Stimulated activated CD4-positive, alpha-beta T cell treated with anti-CD3 and anti-CD28 coated beads, TNF-alpha, amount 100 ng/mL, for 1 hour (primary cell): ENCODE measurements at regions not wholly inside any gene's neighbourhood (a gene's known extent, or its start where the extent isn't known, plus 50 kb on each side); places are given as distances from the start of the nearest gene placed in this dataset.

Experiments
- DNase-seq, 3 donors: peaks; one replicate each; pipeline ENCODE4 v3.0.0-alpha.2; 2020; ENCODE audit warnings: low read depth in 3 of 3, low spot score in 1 of 3

GRCh38 chr15:39488516-39488915 lies 92.4 kb upstream of the THBS1 start:
- no peak for DNase-seq

GRCh38 chr15:39488961-39489360 lies 91.9 kb upstream of the THBS1 start:
- DNase-seq: no peak

GRCh38 chr15:39491115-39491885 lies 89.6 kb upstream of the THBS1 start:
- DNase-seq: no peak

GRCh38 chr15:39491886-39492490 lies 88.9 kb upstream of the THBS1 start:
- DNase-seq: no peak

DNA sequence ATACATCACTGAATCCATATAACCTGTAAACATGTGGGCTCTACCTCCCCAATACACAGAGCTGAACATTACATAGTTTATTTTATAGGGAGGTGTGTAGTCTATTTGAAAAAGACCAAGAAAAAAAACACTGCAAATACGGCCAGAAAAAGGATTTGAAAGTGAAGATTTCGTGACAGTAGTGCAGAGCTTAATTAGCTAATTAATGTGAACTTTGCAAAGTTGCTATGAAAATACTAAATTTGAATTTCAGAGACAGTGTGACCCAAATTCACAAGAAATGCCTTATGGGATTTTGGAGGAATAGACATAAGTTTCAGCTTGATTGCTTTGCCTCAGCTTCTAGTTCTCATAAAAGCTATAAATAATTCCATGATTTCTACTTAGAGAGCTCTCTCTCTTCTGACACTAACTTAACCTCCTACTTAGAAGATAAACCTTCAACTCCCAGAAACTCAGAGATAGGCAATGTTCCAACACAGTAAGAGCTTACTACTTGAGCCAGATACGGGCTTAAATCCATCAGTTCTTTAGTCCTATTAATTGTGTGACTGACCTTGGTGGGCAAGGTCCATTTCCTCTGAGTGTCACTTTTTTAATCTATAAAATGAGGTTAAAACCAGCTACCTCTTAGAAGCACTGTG lies 87.3 kb upstream of the THBS1 start:
- no peak for DNase-seq

- no peak for DNase-seq
Observed at GRCh38 chr15:39494462-39494861, 86.4 kb upstream of the THBS1 start.

GRCh38 chr15:39495871-39496840 lies 84.7 kb upstream of the THBS1 start:
- no peak for DNase-seq

GRCh38 chr15:39497016-39497758 lies 83.7 kb upstream of the THBS1 start:
- DNase-seq: no peak

DNA sequence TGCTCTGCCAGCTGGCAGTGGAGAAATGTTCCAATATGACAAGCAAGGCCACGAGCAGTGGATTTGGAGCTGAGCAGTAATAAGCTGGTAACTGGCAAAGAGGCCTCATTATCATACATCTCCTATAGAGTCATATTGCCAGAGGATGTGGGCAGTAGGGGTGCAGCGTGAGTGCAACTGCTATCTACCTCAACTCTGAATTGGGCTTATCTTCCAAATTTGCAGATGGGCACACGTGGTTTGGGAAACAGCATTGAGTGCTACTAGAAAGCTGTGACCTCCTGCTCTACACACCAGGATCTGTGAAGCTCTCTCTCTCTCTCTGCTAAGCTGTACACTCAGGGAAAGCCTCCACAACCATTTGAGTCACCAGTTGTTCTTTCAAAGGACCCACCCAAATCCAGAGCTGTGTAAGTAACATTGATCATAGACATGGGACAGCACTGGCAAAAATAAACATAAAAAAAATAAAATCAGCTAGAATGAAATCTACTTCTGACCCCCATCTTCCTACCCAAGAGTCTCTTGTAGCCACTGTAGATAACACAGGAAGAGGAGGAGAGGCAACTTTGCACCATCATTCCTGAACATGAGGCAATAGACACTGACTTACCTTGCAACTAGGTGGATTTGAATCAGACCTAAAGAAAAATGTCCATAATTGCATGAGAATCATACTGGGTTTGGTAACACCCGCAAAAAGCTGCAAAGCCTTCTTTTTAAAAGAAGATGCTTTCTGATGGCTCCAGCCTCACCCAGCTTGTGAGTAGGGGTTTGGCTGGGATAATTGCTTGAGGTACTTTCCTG lies 82.9 kb upstream of the THBS1 start:
- DNase-seq: no peak

- no peak for DNase-seq
Observed at GRCh38 chr15:39498629-39499028, 82.2 kb upstream of the THBS1 start.

DNA sequence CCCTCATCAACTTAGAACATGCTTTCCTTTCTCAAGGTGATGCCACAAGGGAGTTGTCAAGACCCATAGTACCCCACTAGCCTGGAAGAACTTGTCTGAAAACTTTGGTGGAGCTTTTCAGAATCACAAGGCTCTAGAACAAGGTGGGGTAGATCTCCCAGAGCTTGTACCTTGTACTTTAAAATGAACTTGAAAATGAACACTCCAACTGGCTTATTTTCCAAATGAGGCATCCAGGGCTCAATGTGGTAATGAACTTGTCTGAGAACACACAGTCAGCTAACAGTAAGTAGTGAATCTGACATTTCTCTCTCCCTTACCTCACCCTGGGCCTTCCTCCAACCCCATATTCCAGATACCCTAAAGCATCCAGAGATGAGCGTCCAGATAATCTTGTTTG lies 81.8 kb upstream of the THBS1 start:
- no peak for DNase-seq

GRCh38 chr15:39499681-39500080 lies 81.2 kb upstream of the THBS1 start:
- no peak for DNase-seq

GRCh38 chr15:39501366-39502081 lies 79.4 kb upstream of the THBS1 start:
- DNase-seq: no peak

DNA sequence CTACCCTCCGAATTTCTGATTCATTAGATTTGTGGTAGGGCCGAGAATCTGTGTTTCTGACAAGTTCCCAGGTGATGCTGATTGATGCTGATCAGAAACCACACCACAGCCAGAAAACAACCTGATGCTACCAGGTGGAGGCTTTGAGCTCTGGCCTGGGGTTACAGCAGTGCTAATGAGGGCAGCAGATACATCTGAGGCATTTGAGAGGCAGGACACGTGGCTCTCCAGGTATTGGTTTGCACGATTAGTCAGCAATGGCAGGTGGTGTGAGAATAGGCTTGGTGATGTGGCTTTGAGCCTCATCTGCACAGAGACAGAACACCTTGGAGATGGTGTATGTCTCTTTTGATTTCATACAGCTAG lies 78.8 kb upstream of the THBS1 start:
- no peak for DNase-seq

DNA sequence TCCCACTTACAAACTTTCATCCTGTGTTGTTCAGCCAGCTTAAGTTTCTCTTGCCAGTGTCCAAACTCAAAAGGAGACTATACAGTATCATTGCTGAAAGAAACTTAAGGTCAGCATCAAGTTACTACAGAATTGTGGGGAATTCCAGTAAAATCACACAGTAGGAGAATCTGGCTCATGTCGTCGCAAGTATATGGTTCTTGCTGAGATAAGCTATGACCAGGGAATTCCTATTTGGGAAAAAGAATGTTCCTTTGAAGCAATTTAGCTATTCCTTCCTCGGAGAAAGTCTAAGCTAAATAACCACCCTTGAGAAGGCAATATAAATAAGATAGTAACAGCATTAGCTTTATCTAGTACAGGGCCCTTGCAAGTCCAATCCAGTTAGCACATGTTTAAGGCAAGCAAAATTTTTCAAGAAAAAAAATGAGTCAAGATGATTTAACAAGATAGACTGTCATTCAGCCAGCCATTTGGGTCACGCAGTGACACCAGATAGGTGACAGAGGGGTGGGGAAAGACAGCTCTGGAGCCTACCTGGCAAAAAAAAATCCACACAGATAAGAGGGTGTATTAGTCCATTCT lies 78.2 kb upstream of the THBS1 start:
- DNase-seq: no peak

DNA sequence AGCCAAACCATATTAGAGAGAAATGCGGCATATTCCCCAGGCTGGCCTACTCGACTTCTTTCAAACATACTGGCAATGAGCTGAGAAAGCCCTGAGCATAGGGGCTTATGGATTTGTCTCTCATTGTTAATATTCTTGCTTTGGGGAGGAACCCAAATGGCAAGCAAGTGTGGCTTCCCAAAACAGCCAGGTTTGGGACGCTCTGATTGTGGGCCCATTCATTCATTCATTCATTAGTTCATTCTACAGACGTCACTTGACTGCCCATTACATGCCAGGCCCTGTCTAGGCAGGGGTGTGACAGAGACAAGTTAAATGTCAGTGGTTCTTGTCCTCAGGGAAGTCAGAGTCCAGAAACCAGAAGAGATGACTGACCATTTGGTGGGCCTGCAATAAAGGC lies 77.4 kb upstream of the THBS1 start:
- no peak for DNase-seq

- no peak for DNase-seq
Observed at GRCh38 chr15:39504808-39505207, 76.1 kb upstream of the THBS1 start.

- DNase-seq: no peak
Observed at GRCh38 chr15:39506146-39506545, 74.7 kb upstream of the THBS1 start.

DNA sequence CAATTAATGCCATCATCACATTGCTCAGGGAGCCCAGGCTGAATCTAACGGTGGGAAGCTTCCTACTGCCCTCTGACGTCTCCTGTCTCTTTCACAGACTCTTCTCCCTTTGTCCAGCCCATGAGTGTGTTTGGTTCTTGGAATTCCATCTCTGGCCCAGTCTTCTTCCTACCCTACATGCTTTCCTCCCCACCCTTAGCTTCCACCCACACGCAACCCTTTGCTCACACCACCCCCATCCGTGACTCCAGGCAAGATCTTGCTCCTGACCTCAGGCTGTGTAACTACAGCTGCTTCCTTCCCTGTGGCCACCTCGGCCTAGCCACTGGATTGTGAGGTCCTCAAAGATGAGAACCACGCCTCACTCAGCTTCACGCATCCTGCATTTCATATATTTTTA lies 72.3 kb upstream of the THBS1 start:
- no peak for DNase-seq
